ENCODE measurements at regions not wholly inside any gene's neighbourhood (a gene's known extent, or its start where the extent isn't known, plus 50 kb on each side); places are given as distances from the start of the nearest gene placed in this dataset.

DNA sequence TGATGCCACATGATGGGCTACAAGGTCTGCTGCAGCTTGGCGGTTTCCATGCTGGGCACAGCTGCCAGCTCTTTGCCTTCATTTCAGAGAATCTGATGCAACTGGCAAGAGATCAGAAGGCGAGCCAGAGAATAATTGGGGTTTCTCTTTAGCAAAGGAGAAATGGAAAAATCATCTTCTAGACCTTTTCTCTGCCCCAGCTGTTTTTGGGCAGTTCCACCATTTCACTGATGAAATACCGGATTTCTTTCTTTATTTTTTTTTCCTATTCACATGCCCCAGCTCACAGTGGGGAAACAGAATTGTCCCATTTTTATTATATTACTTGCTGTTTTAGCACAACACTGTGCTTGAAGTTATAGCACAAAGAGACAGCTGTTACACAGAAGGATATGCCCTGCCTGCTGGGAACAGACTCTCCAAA lies 439.3 kb upstream of the GOT2 start:
- DNase-seq = no peak
- Histone ChIP-seq H3K9me3 (no peaks in the 10 kb centered on the region), H3K4me3 (no peak overlapping the region), H3K36me3 (no peaks in the 10 kb centered on the region), H3K27me3 (replicated peaks in 1 of 7) (no peaks in the 10 kb centered on the region), H3K4me1 (no peaks in the 10 kb centered on the region), H3K27ac (no peak overlapping the region)
- intact Hi-C loops (cut with DNase I; ENCODE audit: low total_unique reads) = no loop called here
- TF ChIP-seq POLR2A (IDR thresholded peaks at IDR 0.05) = no peak
- no peak for TF ChIP-seq POLR2AphosphoS5 (IDR thresholded peaks at IDR 0.05)
- TF ChIP-seq, protein P1, sequence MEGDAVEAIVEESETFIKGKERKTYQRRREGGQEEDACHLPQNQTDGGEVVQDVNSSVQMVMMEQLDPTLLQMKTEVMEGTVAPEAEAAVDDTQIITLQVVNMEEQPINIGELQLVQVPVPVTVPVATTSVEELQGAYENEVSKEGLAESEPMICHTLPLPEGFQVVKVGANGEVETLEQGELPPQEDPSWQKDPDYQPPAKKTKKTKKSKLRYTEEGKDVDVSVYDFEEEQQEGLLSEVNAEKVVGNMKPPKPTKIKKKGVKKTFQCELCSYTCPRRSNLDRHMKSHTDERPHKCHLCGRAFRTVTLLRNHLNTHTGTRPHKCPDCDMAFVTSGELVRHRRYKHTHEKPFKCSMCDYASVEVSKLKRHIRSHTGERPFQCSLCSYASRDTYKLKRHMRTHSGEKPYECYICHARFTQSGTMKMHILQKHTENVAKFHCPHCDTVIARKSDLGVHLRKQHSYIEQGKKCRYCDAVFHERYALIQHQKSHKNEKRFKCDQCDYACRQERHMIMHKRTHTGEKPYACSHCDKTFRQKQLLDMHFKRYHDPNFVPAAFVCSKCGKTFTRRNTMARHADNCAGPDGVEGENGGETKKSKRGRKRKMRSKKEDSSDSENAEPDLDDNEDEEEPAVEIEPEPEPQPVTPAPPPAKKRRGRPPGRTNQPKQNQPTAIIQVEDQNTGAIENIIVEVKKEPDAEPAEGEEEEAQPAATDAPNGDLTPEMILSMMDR (IDR thresholded peaks at IDR 0.05 in 8 of 11, conservative IDR thresholded peaks at IDR 0.05 in 3 of 11) = no peak
- WGBS, 5 donors = 76 to 88% (median 84%) methylated on average over 3 of the region's 3 CpGs

DNA sequence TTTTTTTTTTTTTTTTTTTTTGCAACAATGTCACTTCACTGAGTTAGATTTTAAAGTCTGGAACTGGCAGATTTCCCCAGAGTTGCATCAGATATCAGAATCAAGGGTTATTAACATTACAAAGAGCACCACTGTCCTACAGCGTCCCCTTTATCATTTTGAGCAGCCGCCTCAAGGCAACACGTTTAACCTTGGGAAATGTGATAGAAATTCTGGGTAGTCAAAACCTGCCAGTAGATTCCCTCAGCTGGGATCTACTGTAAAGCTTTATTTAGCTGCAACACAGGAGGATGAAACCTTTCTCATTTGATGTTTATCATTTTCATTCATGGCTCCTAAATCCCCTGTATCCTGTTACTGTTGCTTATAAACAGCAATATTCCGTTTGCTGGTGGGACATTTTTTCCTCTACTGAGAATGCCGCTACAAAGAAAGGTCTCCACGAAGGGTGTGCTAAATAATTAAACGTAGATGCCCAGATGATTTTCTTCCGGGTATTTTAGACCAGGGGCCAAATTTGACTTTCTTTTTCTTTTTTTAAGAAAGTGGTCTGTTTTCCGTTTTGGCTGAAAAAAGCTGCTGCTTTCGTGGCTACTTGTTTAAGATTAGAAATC lies 436.1 kb upstream of the GOT2 start:
- no peaks in the 10 kb centered on the region for H3K9me3 ChIP-seq
- no peaks in the 10 kb centered on the region for H3K36me3 ChIP-seq
- TF ChIP-seq, protein P1 (IDR thresholded peaks at IDR 0.05 in 8 of 11, conservative IDR thresholded peaks at IDR 0.05 in 3 of 11) = no peak
- TF ChIP-seq POLR2AphosphoS5 (IDR thresholded peaks at IDR 0.05) = no peak
- no peak for TF ChIP-seq POLR2A (IDR thresholded peaks at IDR 0.05)
- no peak overlapping the region for H3K4me3 ChIP-seq
- WGBS, 5 donors = 56 to 65% (median 59%) methylated on average over 10 of the region's 10 CpGs
- intact Hi-C loops (cut with DNase I; ENCODE audit: low total_unique reads) = no loop called here
- no peak for DNase-seq
- H3K27me3 ChIP-seq (replicated peaks in 1 of 7) = no peaks in the 10 kb centered on the region
- H3K27ac ChIP-seq = no peak overlapping the region
- no peaks in the 10 kb centered on the region for H3K4me1 ChIP-seq

DNA sequence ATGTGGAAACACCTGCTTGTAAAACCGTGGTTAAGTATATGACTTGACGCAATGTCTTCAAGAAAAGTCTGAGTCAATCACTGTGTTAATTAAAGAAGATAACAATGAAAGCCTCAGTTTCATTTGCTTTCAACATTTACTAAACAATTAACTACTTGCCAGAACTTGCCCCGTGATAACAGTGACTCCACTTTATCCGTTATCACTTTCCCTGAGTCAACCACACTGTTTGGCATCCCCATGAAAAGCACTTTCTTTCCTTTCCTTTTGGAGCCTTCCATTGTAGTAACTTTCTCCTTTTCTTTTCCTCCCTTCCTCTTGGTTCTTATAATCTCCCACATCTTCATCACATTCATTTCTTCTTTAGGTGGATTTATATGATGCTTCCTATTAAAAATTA lies 435.1 kb upstream of the GOT2 start:
- H3K27me3 ChIP-seq (replicated peaks in 1 of 7) = no peaks in the 10 kb centered on the region
- WGBS, 5 donors = 66 to 73% (median 67%) methylated on average over 4 of the region's 4 CpGs
- no peak for DNase-seq
- intact Hi-C loops (cut with DNase I; ENCODE audit: low total_unique reads) = no loop called here
- H3K4me1 ChIP-seq = no peaks in the 10 kb centered on the region
- TF ChIP-seq POLR2AphosphoS5 (IDR thresholded peaks at IDR 0.05) (no peak), POLR2A (IDR thresholded peaks at IDR 0.05) (no peak)
- TF ChIP-seq, protein P1 (IDR thresholded peaks at IDR 0.05 in 8 of 11, conservative IDR thresholded peaks at IDR 0.05 in 3 of 11) = no peak
- no peak overlapping the region for H3K27ac ChIP-seq
- no peaks in the 10 kb centered on the region for H3K36me3 ChIP-seq
- H3K4me3 ChIP-seq = no peak overlapping the region
- no peaks in the 10 kb centered on the region for H3K9me3 ChIP-seq

DNA sequence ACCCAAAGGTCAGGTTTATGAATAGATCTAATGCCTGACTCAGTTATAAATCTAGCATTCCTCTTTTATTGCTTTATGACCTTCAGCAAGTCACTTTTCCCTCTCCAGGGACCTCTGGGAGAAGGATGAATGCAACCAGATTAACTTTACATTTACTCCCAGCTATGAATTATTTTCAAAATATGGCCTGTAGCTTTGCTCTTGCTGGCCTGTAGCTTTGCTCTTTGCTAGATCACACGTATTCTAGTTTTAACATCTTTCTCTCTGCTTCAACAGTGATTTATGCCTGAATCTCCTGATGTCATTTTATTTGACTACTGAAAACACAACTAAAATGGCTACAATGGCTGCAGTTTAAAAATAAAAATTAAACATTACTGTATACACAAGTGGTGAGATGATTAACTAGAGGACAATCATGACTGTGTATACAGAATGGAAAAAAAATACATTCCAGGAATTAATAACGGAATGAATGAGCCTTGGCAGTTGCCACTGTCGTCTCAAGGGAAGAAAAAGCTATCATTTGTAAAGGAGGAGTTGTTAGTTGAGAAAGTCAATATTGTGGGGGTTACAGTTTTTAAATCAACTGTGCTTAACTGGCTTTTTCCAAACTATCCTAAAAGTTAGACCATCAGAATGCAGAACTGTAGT lies 434.5 kb upstream of the GOT2 start:
- intact Hi-C loops (cut with DNase I; ENCODE audit: low total_unique reads) = no loop called here
- Histone ChIP-seq H3K4me1 (no peaks in the 10 kb centered on the region), H3K27me3 (replicated peaks in 1 of 7) (no peaks in the 10 kb centered on the region), H3K36me3 (no peaks in the 10 kb centered on the region), H3K27ac (no peak overlapping the region), H3K4me3 (no peak overlapping the region), H3K9me3 (no peaks in the 10 kb centered on the region)
- DNase-seq = no peak
- WGBS, 5 donors = 57 to 74% (median 73%) methylated on average over 3 of the region's 3 CpGs
- TF ChIP-seq, protein P1 (IDR thresholded peaks at IDR 0.05 in 8 of 11, conservative IDR thresholded peaks at IDR 0.05 in 3 of 11) = no peak
- no peak for TF ChIP-seq POLR2AphosphoS5 (IDR thresholded peaks at IDR 0.05)
- no peak for TF ChIP-seq POLR2A (IDR thresholded peaks at IDR 0.05)
